ENCODE measurements at regions not wholly inside any gene's neighbourhood (a gene's known extent, or its start where the extent isn't known, plus 50 kb on each side); places are given as distances from the start of the nearest gene placed in this dataset.

DNA sequence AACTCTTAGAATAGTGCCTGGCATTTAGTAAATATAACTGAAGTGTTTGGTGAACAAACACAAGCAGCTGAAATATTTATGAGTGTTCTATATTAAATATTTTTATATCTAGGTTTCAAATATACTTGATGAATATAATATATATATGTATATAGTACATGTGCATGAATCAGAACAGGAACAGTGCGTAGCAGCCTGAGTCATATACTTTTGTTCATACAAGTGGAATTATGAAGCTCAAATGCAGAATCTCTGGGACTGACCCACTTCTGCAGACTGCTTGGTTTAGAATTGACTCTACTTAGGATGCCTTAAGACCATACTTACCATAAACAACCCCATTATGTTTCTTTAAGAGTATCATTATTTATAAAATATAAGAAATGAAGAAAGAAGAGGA lies 997.8 kb upstream of the RAG2 start:
- H2AFZ ChIP-seq (ENCODE audit: low read length, unreplicated experiment): no peak overlapping the region
- no peaks in the 10 kb centered on the region for H3K27me3 ChIP-seq (ENCODE audit: insufficient read depth, low read length)
- no peaks in the 10 kb centered on the region for H3K4me1 ChIP-seq (ENCODE audit: control insufficient read depth, insufficient read depth, low read length, unreplicated experiment)
- H3K4me3 ChIP-seq (ENCODE audit: low read depth, low read length): no peak overlapping the region
- no peaks in the 10 kb centered on the region for H3K36me3 ChIP-seq (ENCODE audit: insufficient read depth, low read length)
- no peaks in the 10 kb centered on the region for H3K79me2 ChIP-seq (ENCODE audit: control insufficient read depth, insufficient read depth, low read length, unreplicated experiment)
- no peak overlapping the region for H3K27ac ChIP-seq (ENCODE audit: low read depth, low read length)

DNA sequence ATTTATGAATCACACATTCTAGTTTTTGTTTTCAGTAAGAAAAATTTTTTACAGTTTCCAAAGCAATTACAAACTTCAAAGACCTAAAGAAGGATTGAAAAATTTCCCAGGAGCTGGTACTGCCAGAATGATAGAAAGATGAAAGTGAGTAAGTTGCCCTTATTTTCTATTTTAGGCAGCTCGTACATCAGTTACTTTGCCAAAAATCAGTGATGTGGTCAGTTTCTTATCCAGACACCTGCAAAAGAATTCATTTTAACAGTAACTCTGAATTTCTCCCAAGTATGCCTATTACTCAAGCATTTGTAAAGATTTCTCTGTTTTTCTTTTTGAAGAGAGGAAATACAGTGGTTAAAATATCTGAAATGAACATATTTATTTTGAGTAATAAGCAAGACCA lies 976.3 kb upstream of the RAG2 start:
- Histone ChIP-seq H3K79me2 (ENCODE audit: control insufficient read depth, insufficient read depth, low read length, unreplicated experiment) (no peaks in the 10 kb centered on the region), H3K4me3 (ENCODE audit: low read depth, low read length) (no peak overlapping the region), H3K4me1 (ENCODE audit: control insufficient read depth, insufficient read depth, low read length, unreplicated experiment) (no peaks in the 10 kb centered on the region), H3K27ac (ENCODE audit: low read depth, low read length) (no peak overlapping the region), H3K27me3 (ENCODE audit: insufficient read depth, low read length) (no peaks in the 10 kb centered on the region), H2AFZ (ENCODE audit: low read length, unreplicated experiment) (no peak overlapping the region), H3K36me3 (ENCODE audit: insufficient read depth, low read length) (no peaks in the 10 kb centered on the region)

DNA sequence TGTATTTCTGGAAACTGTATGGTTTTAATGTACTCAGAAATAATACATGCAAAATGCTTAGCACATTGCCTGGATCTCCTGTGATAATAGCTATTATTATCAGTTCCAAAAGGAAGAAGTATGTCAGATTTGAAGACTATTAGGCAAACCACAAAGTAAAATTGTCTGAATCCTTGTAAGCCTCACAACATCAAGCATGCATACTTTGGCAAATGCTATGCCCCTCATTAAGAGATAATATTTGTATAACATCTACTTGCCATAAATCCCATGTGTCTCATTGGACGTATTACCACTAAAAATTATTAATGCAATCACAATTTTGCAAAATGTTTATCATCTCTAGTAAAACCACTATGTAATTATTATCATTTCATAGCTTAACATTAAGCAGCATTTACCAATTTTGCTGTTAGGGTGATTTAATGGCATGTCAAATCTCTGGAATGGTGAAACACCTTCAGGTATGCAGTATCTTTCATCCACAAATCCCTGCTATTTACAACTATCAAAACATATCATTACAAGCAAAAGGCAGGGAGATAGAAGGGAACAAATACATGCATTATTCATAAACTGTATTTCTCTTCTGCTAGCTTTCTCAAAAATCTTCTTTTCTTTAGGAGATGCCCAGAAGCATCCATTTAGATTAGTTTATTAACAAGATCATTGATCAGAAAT lies 974.6 kb upstream of the RAG2 start:
- H3K27me3 ChIP-seq (ENCODE audit: insufficient read depth, low read length): no peaks in the 10 kb centered on the region
- no peaks in the 10 kb centered on the region for H3K79me2 ChIP-seq (ENCODE audit: control insufficient read depth, insufficient read depth, low read length, unreplicated experiment)
- no peaks in the 10 kb centered on the region for H3K4me1 ChIP-seq (ENCODE audit: control insufficient read depth, insufficient read depth, low read length, unreplicated experiment)
- H3K36me3 ChIP-seq (ENCODE audit: insufficient read depth, low read length): no peaks in the 10 kb centered on the region
- no peak overlapping the region for H2AFZ ChIP-seq (ENCODE audit: low read length, unreplicated experiment)
- H3K4me3 ChIP-seq (ENCODE audit: low read depth, low read length): no peak overlapping the region
- no peak overlapping the region for H3K27ac ChIP-seq (ENCODE audit: low read depth, low read length)

DNA sequence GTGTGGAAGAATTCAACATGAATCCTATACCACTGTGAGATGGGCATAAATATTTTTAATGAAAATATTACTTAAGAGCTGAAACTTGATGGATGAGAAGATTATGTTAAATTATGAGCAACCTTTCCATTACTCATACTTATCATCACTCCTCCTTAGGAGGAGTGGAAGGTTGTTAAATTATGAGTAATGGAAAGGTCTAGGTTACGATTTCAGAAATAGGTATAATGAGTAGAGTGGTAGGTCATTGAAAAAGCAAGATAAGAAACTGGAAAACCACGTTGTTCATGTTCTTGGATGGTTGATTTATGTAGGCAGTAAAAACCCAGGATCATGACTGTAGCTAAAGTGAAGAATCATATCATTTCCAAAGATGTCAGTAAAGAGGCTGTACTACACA lies 973.2 kb upstream of the RAG2 start:
- Histone ChIP-seq H3K27ac (ENCODE audit: low read depth, low read length) (no peak overlapping the region), H3K4me3 (ENCODE audit: low read depth, low read length) (no peak overlapping the region), H2AFZ (ENCODE audit: low read length, unreplicated experiment) (no peak overlapping the region), H3K4me1 (ENCODE audit: control insufficient read depth, insufficient read depth, low read length, unreplicated experiment) (no peaks in the 10 kb centered on the region), H3K79me2 (ENCODE audit: control insufficient read depth, insufficient read depth, low read length, unreplicated experiment) (no peaks in the 10 kb centered on the region), H3K36me3 (ENCODE audit: insufficient read depth, low read length) (no peaks in the 10 kb centered on the region), H3K27me3 (ENCODE audit: insufficient read depth, low read length) (no peaks in the 10 kb centered on the region)

GRCh38 chr11:37560991-37561390 lies 963.0 kb upstream of the RAG2 start:
- Histone ChIP-seq H3K79me2 (ENCODE audit: control insufficient read depth, insufficient read depth, low read length, unreplicated experiment) (no peaks in the 10 kb centered on the region), H2AFZ (ENCODE audit: low read length, unreplicated experiment) (no peak overlapping the region), H3K36me3 (ENCODE audit: insufficient read depth, low read length) (no peaks in the 10 kb centered on the region), H3K27me3 (ENCODE audit: insufficient read depth, low read length) (no peaks in the 10 kb centered on the region), H3K27ac (ENCODE audit: low read depth, low read length) (no peak overlapping the region), H3K4me3 (ENCODE audit: low read depth, low read length) (no peak overlapping the region), H3K4me1 (ENCODE audit: control insufficient read depth, insufficient read depth, low read length, unreplicated experiment) (no peaks in the 10 kb centered on the region)

DNA sequence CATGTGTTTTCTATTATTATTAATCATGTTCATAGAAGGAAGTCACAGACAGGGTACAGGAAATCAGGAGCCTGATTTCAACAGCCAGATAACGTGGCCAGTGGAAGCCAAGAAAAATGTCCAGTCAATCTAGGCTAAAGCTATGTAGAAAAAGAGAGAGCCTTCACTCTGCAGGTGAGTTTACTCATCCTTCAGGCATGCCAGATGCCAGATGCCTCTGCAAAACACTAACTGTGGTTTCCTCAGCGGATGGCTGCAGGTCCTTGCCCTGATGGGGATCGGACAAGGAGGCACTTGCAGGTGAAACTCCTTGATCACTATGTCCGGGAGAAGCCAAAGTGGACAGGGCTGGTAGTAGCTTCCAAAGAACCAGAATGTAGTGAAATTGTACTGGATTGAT lies 962.3 kb upstream of the RAG2 start:
- no peak overlapping the region for H3K4me3 ChIP-seq (ENCODE audit: low read depth, low read length)
- H2AFZ ChIP-seq (ENCODE audit: low read length, unreplicated experiment): no peak overlapping the region

DNA sequence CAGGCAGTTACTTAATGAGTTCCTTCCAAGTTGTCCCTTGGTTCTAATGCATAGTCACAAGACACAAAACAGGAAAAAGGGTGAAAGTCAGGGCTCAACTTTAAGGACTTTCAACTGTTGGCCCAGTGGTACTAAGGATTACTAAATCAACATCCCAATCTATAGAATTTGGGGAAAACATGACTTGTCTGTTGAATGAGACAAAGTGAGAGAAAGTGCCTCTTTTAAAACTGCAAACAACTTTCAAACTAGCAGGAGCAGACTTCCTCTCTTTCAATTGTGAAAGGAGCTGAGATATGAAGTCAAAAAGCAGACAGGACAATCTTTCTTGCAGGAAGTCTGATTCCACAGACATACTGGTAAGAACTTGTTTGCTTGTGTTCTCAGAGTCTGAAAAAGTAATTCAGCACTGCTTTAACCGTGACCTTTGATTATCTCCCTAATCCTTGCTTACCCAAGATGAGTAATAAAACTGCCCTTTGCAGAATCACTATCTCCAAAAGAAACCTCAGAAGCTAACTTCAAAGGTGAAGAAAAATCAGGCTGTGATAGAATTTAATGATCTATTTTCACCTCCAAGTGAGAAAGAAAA lies 960.7 kb upstream of the RAG2 start:
- H3K4me3 ChIP-seq (ENCODE audit: low read depth, low read length): no peak overlapping the region
- no peaks in the 10 kb centered on the region for H3K36me3 ChIP-seq (ENCODE audit: insufficient read depth, low read length)
- H3K27me3 ChIP-seq (ENCODE audit: insufficient read depth, low read length): no peaks in the 10 kb centered on the region
- no peak overlapping the region for H2AFZ ChIP-seq (ENCODE audit: low read length, unreplicated experiment)
- H3K79me2 ChIP-seq (ENCODE audit: control insufficient read depth, insufficient read depth, low read length, unreplicated experiment): no peaks in the 10 kb centered on the region
- no peaks in the 10 kb centered on the region for H3K4me1 ChIP-seq (ENCODE audit: control insufficient read depth, insufficient read depth, low read length, unreplicated experiment)
- no peak overlapping the region for H3K27ac ChIP-seq (ENCODE audit: low read depth, low read length)

More for the DNA sequence above, 962.3 kb upstream of the RAG2 start:
- H3K4me1 ChIP-seq (ENCODE audit: control insufficient read depth, insufficient read depth, low read length, unreplicated experiment): no peaks in the 10 kb centered on the region
- H3K36me3 ChIP-seq (ENCODE audit: insufficient read depth, low read length): no peaks in the 10 kb centered on the region
- no peaks in the 10 kb centered on the region for H3K27me3 ChIP-seq (ENCODE audit: insufficient read depth, low read length)
- H3K79me2 ChIP-seq (ENCODE audit: control insufficient read depth, insufficient read depth, low read length, unreplicated experiment): no peaks in the 10 kb centered on the region
- H3K27ac ChIP-seq (ENCODE audit: low read depth, low read length): no peak overlapping the region

DNA sequence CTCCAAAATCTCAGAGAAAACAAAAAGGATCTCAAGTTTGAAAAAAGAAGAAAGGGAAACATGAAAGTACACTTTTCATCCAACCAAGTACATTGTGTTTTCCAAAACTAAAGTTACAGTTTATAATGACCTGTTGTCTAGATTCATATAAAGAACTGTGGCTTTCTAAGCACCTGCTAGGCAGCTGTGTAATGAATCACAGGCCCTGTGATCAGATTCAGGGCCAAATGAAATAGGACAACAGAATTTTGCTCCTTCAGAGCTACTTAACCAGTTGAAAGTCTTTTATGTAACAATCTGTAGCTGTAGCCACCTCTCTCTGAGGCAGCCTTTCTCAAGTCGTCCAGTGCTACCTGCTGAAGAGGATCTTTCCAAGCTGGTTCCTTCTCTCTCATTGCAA lies 960.0 kb upstream of the RAG2 start:
- H3K36me3 ChIP-seq (ENCODE audit: insufficient read depth, low read length): no peaks in the 10 kb centered on the region
- H3K27me3 ChIP-seq (ENCODE audit: insufficient read depth, low read length): no peaks in the 10 kb centered on the region
- H3K4me3 ChIP-seq (ENCODE audit: low read depth, low read length): no peak overlapping the region
- no peak overlapping the region for H3K27ac ChIP-seq (ENCODE audit: low read depth, low read length)
- H3K79me2 ChIP-seq (ENCODE audit: control insufficient read depth, insufficient read depth, low read length, unreplicated experiment): no peaks in the 10 kb centered on the region
- no peak overlapping the region for H2AFZ ChIP-seq (ENCODE audit: low read length, unreplicated experiment)
- no peaks in the 10 kb centered on the region for H3K4me1 ChIP-seq (ENCODE audit: control insufficient read depth, insufficient read depth, low read length, unreplicated experiment)

DNA sequence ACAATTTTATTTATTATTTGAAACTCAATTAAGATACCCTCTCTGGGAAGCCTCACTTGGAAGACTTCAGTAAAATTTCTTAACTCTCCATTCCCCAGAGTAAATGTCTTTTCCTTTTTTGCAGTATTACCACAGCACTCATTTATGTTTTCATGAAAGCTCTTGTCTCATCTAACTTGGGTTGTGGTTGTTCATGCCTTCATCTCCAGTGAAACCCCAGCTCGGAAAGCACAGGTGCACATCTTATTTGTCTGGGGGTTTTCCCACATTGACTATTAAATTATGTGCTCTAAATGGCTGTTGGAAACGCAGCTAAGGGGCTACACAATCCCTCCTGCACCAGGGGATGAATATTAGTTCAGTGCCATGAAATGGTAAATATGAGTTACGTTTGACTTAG lies 954.2 kb upstream of the RAG2 start:
- Histone ChIP-seq H2AFZ (ENCODE audit: low read length, unreplicated experiment) (no peak overlapping the region), H3K27ac (ENCODE audit: low read depth, low read length) (no peak overlapping the region), H3K4me1 (ENCODE audit: control insufficient read depth, insufficient read depth, low read length, unreplicated experiment) (no peaks in the 10 kb centered on the region), H3K27me3 (ENCODE audit: insufficient read depth, low read length) (peaks cover 6% of the 10 kb centered on the region; the same call in 1 of the 2 replicates), H3K79me2 (ENCODE audit: control insufficient read depth, insufficient read depth, low read length, unreplicated experiment) (no peaks in the 10 kb centered on the region), H3K4me3 (ENCODE audit: low read depth, low read length) (no peak overlapping the region), H3K36me3 (ENCODE audit: insufficient read depth, low read length) (no peaks in the 10 kb centered on the region)

DNA sequence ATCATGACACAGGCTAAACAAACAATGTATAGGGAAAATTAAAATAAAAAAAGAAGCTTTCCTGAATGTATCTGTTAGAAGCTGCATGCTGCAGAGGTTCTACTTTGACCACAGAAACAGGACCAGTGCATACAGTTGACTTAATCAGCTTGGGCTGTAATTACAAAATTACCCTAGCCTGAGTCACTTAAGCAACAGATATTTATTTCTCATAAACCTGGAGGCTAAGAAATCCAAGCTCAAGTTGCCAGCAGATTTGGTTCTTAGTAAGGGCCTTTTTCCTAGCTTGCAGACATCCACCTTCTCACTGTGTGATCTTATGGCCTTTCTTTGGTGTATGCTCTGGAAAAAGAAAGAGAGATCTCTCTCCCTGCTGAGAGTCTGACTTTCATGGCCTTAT lies 946.5 kb upstream of the RAG2 start:
- Histone ChIP-seq H3K27ac (ENCODE audit: low read depth, low read length) (no peak overlapping the region), H3K79me2 (ENCODE audit: control insufficient read depth, insufficient read depth, low read length, unreplicated experiment) (no peaks in the 10 kb centered on the region), H3K4me3 (ENCODE audit: low read depth, low read length) (no peak overlapping the region), H3K4me1 (ENCODE audit: control insufficient read depth, insufficient read depth, low read length, unreplicated experiment) (no peaks in the 10 kb centered on the region), H2AFZ (ENCODE audit: low read length, unreplicated experiment) (no peak overlapping the region), H3K36me3 (ENCODE audit: insufficient read depth, low read length) (no peaks in the 10 kb centered on the region), H3K27me3 (ENCODE audit: insufficient read depth, low read length) (peaks cover 2% of the 10 kb centered on the region; the same call in 1 of the 2 replicates)

GRCh38 chr11:37533830-37534229 lies 935.8 kb upstream of the RAG2 start:
- Histone ChIP-seq H2AFZ (ENCODE audit: low read length, unreplicated experiment) (no peak overlapping the region), H3K36me3 (ENCODE audit: insufficient read depth, low read length) (no peaks in the 10 kb centered on the region), H3K4me1 (ENCODE audit: control insufficient read depth, insufficient read depth, low read length, unreplicated experiment) (no peaks in the 10 kb centered on the region), H3K79me2 (ENCODE audit: control insufficient read depth, insufficient read depth, low read length, unreplicated experiment) (no peaks in the 10 kb centered on the region), H3K27ac (ENCODE audit: low read depth, low read length) (no peak overlapping the region), H3K27me3 (ENCODE audit: insufficient read depth, low read length) (no peaks in the 10 kb centered on the region), H3K4me3 (ENCODE audit: low read depth, low read length) (no peak overlapping the region)
